DOHH2 (cell line): ENCODE measurements at regions not wholly inside any gene's neighbourhood (a gene's known extent, or its start where the extent isn't known, plus 50 kb on each side); places are given as distances from the start of the nearest gene placed in this dataset.

Source experiments
- CTCF ChIP-seq: fragments of 200-600 bp; sonication (generic); IDR thresholded peaks from one replicate; pipeline ENCODE4 v1.5.1; 2014; ENCODE audit warnings: antibody characterized with exemption, mild to moderate bottlenecking, low read depth, low read length; ENCODE audit not compliant: poor library complexity, severe bottlenecking
- EZH2phosphoT487 ChIP-seq: fragments of 200-600 bp; sonication (generic); IDR thresholded peaks from 2 replicates; pipeline ENCODE4 v1.6.1; 2017; ENCODE audit warnings: borderline replicate concordance, mild to moderate bottlenecking, antibody characterized with exemption, low read length, moderate library complexity, mixed read lengths

GRCh38 chr1:238488401-238488800 lies 597.7 kb upstream of the ZP4 start:
- no peak for TF ChIP-seq CTCF
- no peak for TF ChIP-seq EZH2phosphoT487
